Prostate gland (tissue), 2 donors: ENCODE measurements at regions not wholly inside any gene's neighbourhood (a gene's known extent, or its start where the extent isn't known, plus 50 kb on each side); places are given as distances from the start of the nearest gene placed in this dataset.

Experiments used
- POLR2A ChIP-seq: fragments of 450-650 bp; IDR thresholded peaks from one replicate; pipeline ENCODE4 v1.6.1; 2016; ENCODE audit warnings: antibody characterized with exemption, mild to moderate bottlenecking
- POLR2AphosphoS5 ChIP-seq: sonication (generic); formaldehyde crosslinking; IDR thresholded peaks from one replicate; pipeline ENCODE4 v1.6.1; 2017; ENCODE audit warnings: antibody characterized with exemption
- TF ChIP-seq, protein P1 (sequence below), 4 experiments: fragments of 200-600 bp in 2 of 4; fragments of 450-650 bp in 2 of 4; sonication (generic) in 2 of 4; IDR thresholded peaks; 1 replicate in 3 of 4; 2 replicates in 1 of 4; pipeline ENCODE4 v1.5.1; 2016 to 2019; ENCODE audit warnings: antibody characterized with exemption in 4 of 4, mild to moderate bottlenecking in 2 of 4, moderate library complexity in 2 of 4

DNA sequence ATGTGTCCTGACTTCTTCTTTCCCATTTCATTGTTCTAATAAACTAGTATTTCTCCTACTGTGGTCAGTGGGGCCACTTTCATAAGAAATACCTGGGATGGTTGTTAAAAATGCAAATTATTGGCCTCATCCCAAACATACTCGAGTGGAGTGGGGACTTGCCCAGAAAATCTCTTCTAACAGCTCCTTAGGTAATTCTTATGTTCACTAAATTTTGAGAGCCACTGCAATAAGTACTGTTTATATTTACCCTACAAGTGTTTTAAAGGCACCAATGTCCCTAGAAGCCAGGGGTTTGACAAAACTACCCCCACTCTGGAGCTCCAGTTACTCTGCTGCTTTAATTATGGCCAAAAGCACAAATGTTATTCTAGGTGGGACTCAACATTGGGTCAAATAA is 70.0 kb upstream of the ACP3 start:
- TF ChIP-seq, protein P1, sequence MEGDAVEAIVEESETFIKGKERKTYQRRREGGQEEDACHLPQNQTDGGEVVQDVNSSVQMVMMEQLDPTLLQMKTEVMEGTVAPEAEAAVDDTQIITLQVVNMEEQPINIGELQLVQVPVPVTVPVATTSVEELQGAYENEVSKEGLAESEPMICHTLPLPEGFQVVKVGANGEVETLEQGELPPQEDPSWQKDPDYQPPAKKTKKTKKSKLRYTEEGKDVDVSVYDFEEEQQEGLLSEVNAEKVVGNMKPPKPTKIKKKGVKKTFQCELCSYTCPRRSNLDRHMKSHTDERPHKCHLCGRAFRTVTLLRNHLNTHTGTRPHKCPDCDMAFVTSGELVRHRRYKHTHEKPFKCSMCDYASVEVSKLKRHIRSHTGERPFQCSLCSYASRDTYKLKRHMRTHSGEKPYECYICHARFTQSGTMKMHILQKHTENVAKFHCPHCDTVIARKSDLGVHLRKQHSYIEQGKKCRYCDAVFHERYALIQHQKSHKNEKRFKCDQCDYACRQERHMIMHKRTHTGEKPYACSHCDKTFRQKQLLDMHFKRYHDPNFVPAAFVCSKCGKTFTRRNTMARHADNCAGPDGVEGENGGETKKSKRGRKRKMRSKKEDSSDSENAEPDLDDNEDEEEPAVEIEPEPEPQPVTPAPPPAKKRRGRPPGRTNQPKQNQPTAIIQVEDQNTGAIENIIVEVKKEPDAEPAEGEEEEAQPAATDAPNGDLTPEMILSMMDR (IDR thresholded peaks at IDR 0.05) = no peak
- no peak for TF ChIP-seq POLR2A
- TF ChIP-seq POLR2AphosphoS5 = no peak
